Ascending aorta (tissue), 2 donors: ENCODE measurements at regions not wholly inside any gene's neighbourhood (a gene's known extent, or its start where the extent isn't known, plus 50 kb on each side); places are given as distances from the start of the nearest gene placed in this dataset.

ENCODE experiments used
- DNase-seq, 2 donors: peaks; one replicate each; pipeline ENCODE4 v3.0.0-alpha.2; 2019; ENCODE audit warnings: low spot score in 2 of 2
- H3K27ac ChIP-seq, 2 donors: fragments of 200-600 bp; sonication (generic); one replicate each; pipeline ENCODE4 v1.5.1; 2016 to 2017; ENCODE audit warnings: mild to moderate bottlenecking in 1 of 2
- H3K27me3 ChIP-seq: fragments of 200-600 bp; sonication (generic); one replicate; pipeline ENCODE4 v1.5.1; 2017
- H3K36me3 ChIP-seq, 2 donors: fragments of 200-600 bp; sonication (generic); one replicate each; pipeline ENCODE4 v1.5.1; 2016
- H3K4me1 ChIP-seq, 2 donors: fragments of 200-600 bp; sonication (generic); one replicate each; pipeline ENCODE4 v1.5.1; 2016 to 2017; ENCODE audit warnings: mild to moderate bottlenecking in 1 of 2
- H3K4me3 ChIP-seq, 2 donors: fragments of 200-600 bp; sonication (generic); one replicate each; pipeline ENCODE4 v1.5.1; 2016 to 2017; ENCODE audit warnings: mild to moderate bottlenecking in 1 of 2
- H3K9me3 ChIP-seq, 2 donors: fragments of 200-600 bp; sonication (generic); one replicate each; pipeline ENCODE4 v1.5.1; 2016
- CTCF ChIP-seq, 3 experiments: fragments of 200-600 bp in 2 of 3; fragments of 450-650 bp in 1 of 3; sonication (generic) in 2 of 3; IDR thresholded peaks; one replicate each; pipeline ENCODE4 v1.5.1; 2016 to 2019; ENCODE audit warnings: antibody characterized with exemption in 3 of 3, mild to moderate bottlenecking in 1 of 3, moderate library complexity in 1 of 3
- intact Hi-C: fragments of 100-400 bp; cut with DNase I; formaldehyde crosslinking; loops from one replicate; pipeline ENCODE4 v1.15.1; 2023

GRCh38 chr13:86689911-86690310 lies 890.7 kb upstream of the SLITRK6 start:
- no peak overlapping the region for H3K4me3 ChIP-seq
- no peaks in the 10 kb centered on the region for H3K4me1 ChIP-seq
- intact Hi-C loops = no loop called here
- no peaks in the 10 kb centered on the region for H3K36me3 ChIP-seq
- H3K9me3 ChIP-seq = no peaks in the 10 kb centered on the region
- DNase-seq = no peak
- no peak overlapping the region for H3K27ac ChIP-seq
- no peak for TF ChIP-seq CTCF (IDR thresholded peaks at IDR 0.05)
- no peaks in the 10 kb centered on the region for H3K27me3 ChIP-seq

GRCh38 chr13:86692291-86692690 lies 893.1 kb upstream of the SLITRK6 start:
- H3K9me3 ChIP-seq = no peaks in the 10 kb centered on the region
- no peak overlapping the region for H3K4me3 ChIP-seq
- H3K36me3 ChIP-seq = no peaks in the 10 kb centered on the region
- intact Hi-C loops = no loop called here
- H3K27me3 ChIP-seq = no peaks in the 10 kb centered on the region
- H3K4me1 ChIP-seq = no peaks in the 10 kb centered on the region
- no peak for DNase-seq
- H3K27ac ChIP-seq = no peak overlapping the region
- TF ChIP-seq CTCF (IDR thresholded peaks at IDR 0.05) = no peak

- no peaks in the 10 kb centered on the region for H3K36me3 ChIP-seq
- no peak overlapping the region for H3K27ac ChIP-seq
- H3K4me3 ChIP-seq = no peak overlapping the region
- no peak for TF ChIP-seq CTCF (IDR thresholded peaks at IDR 0.05)
- H3K4me1 ChIP-seq = no peaks in the 10 kb centered on the region
- no peaks in the 10 kb centered on the region for H3K27me3 ChIP-seq
- no peaks in the 10 kb centered on the region for H3K9me3 ChIP-seq
- no peak for DNase-seq
- intact Hi-C loops = no loop called here
Measured at GRCh38 chr13:86710013-86710412, 910.8 kb upstream of the SLITRK6 start.

- Histone ChIP-seq H3K36me3 (no peaks in the 10 kb centered on the region), H3K27ac (no peak overlapping the region), H3K9me3 (no peaks in the 10 kb centered on the region), H3K4me3 (no peak overlapping the region), H3K4me1 (no peaks in the 10 kb centered on the region), H3K27me3 (no peaks in the 10 kb centered on the region)
- TF ChIP-seq CTCF (IDR thresholded peaks at IDR 0.05) = no peak
- intact Hi-C loops = no loop called here
- DNase-seq = no peak
Measured at GRCh38 chr13:86710896-86711295, 911.7 kb upstream of the SLITRK6 start.

- Histone ChIP-seq H3K9me3 (no peaks in the 10 kb centered on the region), H3K36me3 (no peaks in the 10 kb centered on the region), H3K27ac (no peak overlapping the region), H3K4me1 (no peaks in the 10 kb centered on the region), H3K27me3 (no peaks in the 10 kb centered on the region), H3K4me3 (no peak overlapping the region)
- intact Hi-C loops = no loop called here
- no peak for DNase-seq
- TF ChIP-seq CTCF (IDR thresholded peaks at IDR 0.05) = no peak
Measured at GRCh38 chr13:86714495-86714894, 915.3 kb upstream of the SLITRK6 start.

GRCh38 chr13:86725105-86725504 lies 925.9 kb upstream of the SLITRK6 start:
- intact Hi-C loops = no loop called here

More at GRCh38 chr13:86725105-86725504, 925.9 kb upstream of the SLITRK6 start:
- no peak for TF ChIP-seq CTCF (IDR thresholded peaks at IDR 0.05)
- Histone ChIP-seq H3K9me3 (no peaks in the 10 kb centered on the region), H3K4me1 (no peaks in the 10 kb centered on the region), H3K27me3 (no peaks in the 10 kb centered on the region), H3K4me3 (no peak overlapping the region), H3K27ac (no peak overlapping the region), H3K36me3 (no peaks in the 10 kb centered on the region)
- DNase-seq = no peak
